ENCODE measurements at regions not wholly inside any gene's neighbourhood (a gene's known extent, or its start where the extent isn't known, plus 50 kb on each side); places are given as distances from the start of the nearest gene placed in this dataset.

DNA sequence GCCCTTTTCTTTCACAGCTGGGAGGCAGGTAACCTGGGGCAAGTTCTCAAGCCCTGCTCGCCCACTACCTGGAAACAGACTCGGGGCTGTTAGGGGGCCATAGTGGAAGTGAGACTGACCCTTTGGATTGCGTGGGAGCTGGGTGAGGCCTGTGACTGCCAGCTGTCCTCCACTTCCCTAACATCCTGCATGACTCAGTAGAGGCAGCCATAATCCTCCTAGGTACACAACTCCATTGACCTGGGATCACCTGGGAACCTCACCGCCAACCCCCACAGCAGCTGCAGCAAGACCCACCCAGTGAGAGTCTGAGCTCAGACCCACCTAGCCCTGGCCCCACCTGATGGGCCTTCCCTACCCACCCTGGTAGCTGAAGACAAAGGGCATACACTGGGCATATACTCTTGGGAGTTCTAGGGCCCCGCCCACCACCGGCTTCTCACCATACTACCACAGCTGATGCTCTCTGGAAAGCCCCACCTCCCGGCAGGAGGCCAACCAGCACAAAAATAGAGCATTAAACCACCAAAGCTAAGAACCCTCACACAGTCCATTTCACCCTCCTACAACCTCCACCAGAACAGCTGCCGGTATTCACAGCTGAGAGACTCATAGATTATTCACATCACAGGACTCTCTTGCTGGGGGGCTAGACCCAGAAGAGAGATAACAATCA lies 61.1 kb upstream of the DCTD start:
- DNase-seq: peak; percentile 88
- H3K4me3 ChIP-seq (ENCODE audit: low read depth, low read length): no peak overlapping the region
- in situ Hi-C loops (cut with HindIII; ENCODE audit: low pct_ligation_motif_present, low sequenced_read_pairs): no loop called here
- H3K27ac ChIP-seq: peak overlapping the region; percentile 52
- no peaks in the 10 kb centered on the region for H3K36me3 ChIP-seq (replicated peaks)
- TF ChIP-seq CTCF (IDR thresholded peaks at IDR 0.05; ENCODE audit: low read depth, low read length, missing control alignments): no peak
- H3K27me3 ChIP-seq (replicated peaks): no peaks in the 10 kb centered on the region

GRCh38 chr4:182975806-182976205 lies 58.6 kb upstream of the DCTD start:
- no peak for TF ChIP-seq CTCF (IDR thresholded peaks at IDR 0.05; ENCODE audit: low read depth, low read length, missing control alignments)
- Histone ChIP-seq H3K27me3 (replicated peaks) (no peaks in the 10 kb centered on the region), H3K27ac (peak overlapping the region; percentile 36), H3K4me3 (ENCODE audit: low read depth, low read length) (no peak overlapping the region), H3K36me3 (replicated peaks) (no peaks in the 10 kb centered on the region)
- DNase-seq: peak; percentile 90
- in situ Hi-C loops (cut with HindIII; ENCODE audit: low pct_ligation_motif_present, low sequenced_read_pairs): no loop called here

DNA sequence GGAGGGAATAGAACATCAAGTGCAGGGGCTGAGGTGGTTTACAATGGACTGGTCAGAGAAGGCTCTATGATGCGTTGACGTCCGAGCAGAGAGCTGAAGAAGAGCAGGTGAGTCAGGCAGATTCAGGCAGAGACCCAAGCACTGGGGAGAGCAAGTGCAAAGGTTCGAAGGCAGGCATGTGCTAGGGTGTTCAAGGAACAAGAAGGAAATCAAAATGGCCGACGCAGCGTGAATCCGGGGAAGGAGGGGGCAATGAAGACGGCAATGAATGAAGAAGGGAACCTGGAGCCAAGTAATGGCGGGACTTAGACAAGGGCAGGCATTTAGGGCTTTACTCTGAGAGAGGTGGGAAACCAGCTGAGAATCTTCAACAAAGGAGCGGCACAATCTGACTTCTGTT lies 56.8 kb upstream of the DCTD start:
- in situ Hi-C loops (cut with HindIII; ENCODE audit: low pct_ligation_motif_present, low sequenced_read_pairs): no loop called here
- no peak for DNase-seq
- H3K4me3 ChIP-seq (ENCODE audit: low read depth, low read length): no peak overlapping the region
- no peak overlapping the region for H3K27ac ChIP-seq
- no peaks in the 10 kb centered on the region for H3K27me3 ChIP-seq (replicated peaks)
- TF ChIP-seq CTCF (IDR thresholded peaks at IDR 0.05; ENCODE audit: low read depth, low read length, missing control alignments): no peak
- H3K36me3 ChIP-seq (replicated peaks): no peaks in the 10 kb centered on the region

- Histone ChIP-seq H3K4me3 (ENCODE audit: low read depth, low read length) (no peak overlapping the region), H3K27me3 (replicated peaks) (no peaks in the 10 kb centered on the region), H3K27ac (no peak overlapping the region), H3K36me3 (replicated peaks) (no peaks in the 10 kb centered on the region)
- no peak for TF ChIP-seq CTCF (IDR thresholded peaks at IDR 0.05; ENCODE audit: low read depth, low read length, missing control alignments)
- in situ Hi-C loops (cut with HindIII; ENCODE audit: low pct_ligation_motif_present, low sequenced_read_pairs): no loop called here
- DNase-seq: no peak
These were observed 56.3 kb upstream of the DCTD start for GRCh38 chr4:182973511-182973911.

DNA sequence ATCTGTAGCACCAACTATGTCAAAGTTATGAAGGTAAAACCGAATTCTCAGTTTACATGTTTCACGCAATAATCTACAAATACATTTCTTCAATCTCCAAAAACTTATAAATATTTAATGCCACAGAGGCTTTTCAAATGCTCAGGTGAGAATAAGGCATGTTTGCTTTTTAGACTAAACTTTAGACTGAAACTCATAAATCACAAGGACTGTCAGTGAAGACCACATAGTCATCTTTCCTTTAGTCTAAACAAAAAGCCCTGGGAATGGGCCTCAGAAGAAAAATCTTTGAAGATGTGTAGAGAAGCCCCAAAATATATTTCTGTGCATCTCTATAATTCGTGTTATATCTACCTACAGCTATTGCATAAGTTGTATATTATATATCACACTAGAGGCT lies 54.5 kb upstream of the DCTD start:
- Histone ChIP-seq H3K4me3 (ENCODE audit: low read depth, low read length) (no peak overlapping the region), H3K27me3 (replicated peaks) (no peaks in the 10 kb centered on the region), H3K36me3 (replicated peaks) (no peaks in the 10 kb centered on the region), H3K27ac (no peak overlapping the region)
- no peak for TF ChIP-seq CTCF (IDR thresholded peaks at IDR 0.05; ENCODE audit: low read depth, low read length, missing control alignments)
- DNase-seq: no peak
- in situ Hi-C loops (cut with HindIII; ENCODE audit: low pct_ligation_motif_present, low sequenced_read_pairs): no loop called here
